ENCODE measurements at regions not wholly inside any gene's neighbourhood (a gene's known extent, or its start where the extent isn't known, plus 50 kb on each side); places are given as distances from the start of the nearest gene placed in this dataset.

- TF ChIP-seq POLR2AphosphoS5 (IDR thresholded peaks at IDR 0.05; ENCODE audit: borderline replicate concordance, low read depth, low read length) = no peak
- TF ChIP-seq EZH2 (IDR thresholded peaks at IDR 0.05) = no peak
Observed at GRCh38 chr5:168027007-168027406, 264.4 kb upstream of the WWC1 start.
